Bronchial epithelial cell (primary cell): ENCODE measurements at regions not wholly inside any gene's neighbourhood (a gene's known extent, or its start where the extent isn't known, plus 50 kb on each side); places are given as distances from the start of the nearest gene placed in this dataset.

Experiments used
- DNase-seq: peaks from one replicate; pipeline ENCODE4 v3.0.0-alpha.2; 2010; ENCODE audit warnings: low read depth
- FAIRE-seq: peaks from 2 replicates; lab custom pipeline; 2011; peaks lifted over from hg19 to GRCh38; lab: Jason Lieb, UNC
- H3K27me3 ChIP-seq: 2 replicates; pipeline ENCODE4 v1.5.1; 2011; ENCODE audit warnings: low read length; ENCODE audit not compliant: control insufficient read depth, insufficient read depth
- H3K36me3 ChIP-seq: 2 replicates; pipeline ENCODE4 v1.5.1; 2011; ENCODE audit warnings: low read length; ENCODE audit not compliant: control insufficient read depth, insufficient read depth
- H3K4me3 ChIP-seq: 2 replicates; pipeline ENCODE4 v1.5.1; 2011; ENCODE audit warnings: mild to moderate bottlenecking, low read depth, low read length, control low read depth
- CTCF ChIP-seq: IDR thresholded peaks from 2 replicates; pipeline ENCODE4 v1.5.1; 2011; ENCODE audit warnings: mild to moderate bottlenecking, moderate library complexity, low read length, control low read depth, inconsistent platforms; ENCODE audit not compliant: insufficient read depth, severe bottlenecking

- FAIRE-seq (no peak), DNase-seq (no peak)
- Histone ChIP-seq H3K27me3 (no peaks in the 10 kb centered on the region), H3K36me3 (no peaks in the 10 kb centered on the region), H3K4me3 (no peak overlapping the region)
- no peak for TF ChIP-seq CTCF
These were observed 174.7 kb upstream of the GRB10 start for GRCh38 chr7:50957431-50957830.

- TF ChIP-seq CTCF = no peak
- Histone ChIP-seq H3K36me3 (no peaks in the 10 kb centered on the region), H3K4me3 (no peak overlapping the region), H3K27me3 (no peaks in the 10 kb centered on the region)
- no peak for DNase-seq
- FAIRE-seq = no peak
These were observed 173.9 kb upstream of the GRB10 start for GRCh38 chr7:50956522-50957155.

- H3K36me3 ChIP-seq = no peaks in the 10 kb centered on the region
- no peak overlapping the region for H3K4me3 ChIP-seq
- DNase-seq = no peak
- H3K27me3 ChIP-seq = no peaks in the 10 kb centered on the region
- no peak for FAIRE-seq
- TF ChIP-seq CTCF = no peak
These were observed 172.0 kb upstream of the GRB10 start for GRCh38 chr7:50954716-50955115.

GRCh38 chr7:50954245-50954644, 171.5 kb upstream of the GRB10 start:
- TF ChIP-seq CTCF = no peak
- FAIRE-seq (no peak), DNase-seq (no peak)
- Histone ChIP-seq H3K36me3 (no peaks in the 10 kb centered on the region), H3K4me3 (no peak overlapping the region), H3K27me3 (no peaks in the 10 kb centered on the region)

- TF ChIP-seq CTCF = no peak
- H3K36me3 ChIP-seq = no peaks in the 10 kb centered on the region
- no peak overlapping the region for H3K4me3 ChIP-seq
- DNase-seq (peak; percentile 65), FAIRE-seq (no peak)
- no peaks in the 10 kb centered on the region for H3K27me3 ChIP-seq
These were observed 171.1 kb upstream of the GRB10 start for GRCh38 chr7:50953820-50954219.

DNA sequence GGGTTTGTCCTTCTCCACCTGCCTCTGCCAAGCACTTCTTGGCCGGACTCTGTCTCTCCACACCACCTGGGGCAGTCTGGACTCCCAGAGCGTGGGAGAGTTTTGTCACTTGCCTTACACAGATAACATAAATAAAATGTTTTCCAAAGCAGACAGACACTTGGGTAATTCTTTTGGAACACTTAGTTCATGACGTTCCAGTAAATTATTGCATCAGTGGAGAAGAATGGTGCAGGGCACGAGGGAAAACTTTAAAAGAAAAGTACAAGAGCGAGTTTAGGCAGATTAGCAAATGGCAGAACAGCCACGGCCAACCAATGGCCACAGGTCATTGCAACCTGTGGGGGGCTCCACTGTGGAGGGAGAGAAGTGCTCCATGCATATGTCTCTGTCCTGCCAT, 170.6 kb upstream of the GRB10 start:
- FAIRE-seq (no peak), DNase-seq (no peak)
- no peak for TF ChIP-seq CTCF
- Histone ChIP-seq H3K4me3 (no peak overlapping the region), H3K27me3 (no peaks in the 10 kb centered on the region), H3K36me3 (no peaks in the 10 kb centered on the region)
